Keratinocyte (primary cell): ENCODE measurements at regions not wholly inside any gene's neighbourhood (a gene's known extent, or its start where the extent isn't known, plus 50 kb on each side); places are given as distances from the start of the nearest gene placed in this dataset.

Source experiments
- CTCF ChIP-seq, 3 experiments: IDR thresholded peaks in 1 of 3; conservative IDR thresholded peaks in 1 of 3; optimal IDR thresholded peaks in 1 of 3; 2 replicates in 2 of 3; 3 replicates in 1 of 3; pipeline versions ENCODE3 to v1.5.1; 2011; ENCODE audit warnings: low read length in 3 of 3, mild to moderate bottlenecking in 3 of 3, moderate library complexity in 2 of 3, control low read depth in 1 of 3, inconsistent platforms in 1 of 3; ENCODE audit not compliant: insufficient read depth in 2 of 3; ENCODE audit errors: extremely low read depth in 1 of 3
- EZH2 ChIP-seq: IDR thresholded peaks from one replicate; pipeline ENCODE4 v1.6.1; 2012; ENCODE audit warnings: inconsistent platforms, mild to moderate bottlenecking, low read length, moderate library complexity

DNA sequence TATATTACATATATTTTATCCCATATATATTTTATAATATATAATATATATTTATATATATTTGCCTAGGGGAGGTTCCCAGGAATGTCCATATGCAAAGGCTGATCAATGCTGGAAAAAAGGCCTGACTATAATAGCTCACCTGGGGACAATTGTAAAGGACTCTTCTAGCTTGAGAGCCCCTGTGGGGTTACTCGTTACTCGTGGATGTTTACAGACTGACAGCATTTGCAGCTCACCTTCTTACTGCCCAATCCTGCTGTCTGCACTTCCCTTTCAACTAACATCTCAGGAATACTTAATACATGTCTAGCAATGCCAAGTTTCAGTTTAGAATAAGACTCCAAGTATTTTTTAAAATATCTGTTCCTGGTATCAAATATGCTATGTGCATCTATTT, 1365.4 kb upstream of the RAG2 start:
- TF ChIP-seq CTCF (optimal IDR thresholded peaks at IDR 0.05 in 1 of 3, IDR thresholded peaks at IDR 0.05 in 1 of 3, conservative IDR thresholded peaks at IDR 0.05 in 1 of 3; ENCODE audit: extremely low read depth in 1 of 3, insufficient read depth in 2 of 3, low read length in 3 of 3) (no peak), EZH2 (no peak)
